SK-N-SH treated with all-trans-retinoic acid at 6 μM for 48 hours (cell line): ENCODE measurements at regions not wholly inside any gene's neighbourhood (a gene's known extent, or its start where the extent isn't known, plus 50 kb on each side); places are given as distances from the start of the nearest gene placed in this dataset.

Experiments
- BACH2 ChIP-seq: fragments of 250-450 bp; sonication (Bioruptor Pico); IDR thresholded peaks from 2 replicates; pipeline ENCODE4 v1.9.0; 2021; ENCODE audit warnings: mild to moderate bottlenecking, borderline replicate concordance
- CREB5 ChIP-seq: fragments of 250-450 bp; sonication (Bioruptor Pico); IDR thresholded peaks from 2 replicates; pipeline ENCODE4 v1.5.1; 2020; ENCODE audit warnings: low read depth, mild to moderate bottlenecking, moderate library complexity
- PATZ1 ChIP-seq: fragments of 250-450 bp; sonication (Bioruptor Pico); IDR thresholded peaks from 2 replicates; pipeline ENCODE4 v1.8.0; 2020; ENCODE audit warnings: mild to moderate bottlenecking, moderate library complexity, borderline replicate concordance
- PPARA ChIP-seq: fragments of 250-450 bp; sonication (Bioruptor Pico); IDR thresholded peaks from 2 replicates; pipeline ENCODE4 v1.5.0; 2020; ENCODE audit warnings: mild to moderate bottlenecking, borderline replicate concordance
- SNAI2 ChIP-seq: fragments of 250-450 bp; sonication (Bioruptor Pico); IDR thresholded peaks from 2 replicates; pipeline ENCODE4 v1.5.0; 2020; ENCODE audit warnings: mild to moderate bottlenecking, moderate library complexity
- TOX ChIP-seq: fragments of 250-450 bp; sonication (Bioruptor Pico); IDR thresholded peaks from 2 replicates; pipeline ENCODE4 v1.8.0; 2021; ENCODE audit warnings: mild to moderate bottlenecking, moderate library complexity, borderline replicate concordance
- ZFP3 ChIP-seq: fragments of 250-450 bp; sonication (Bioruptor Pico); IDR thresholded peaks from 2 replicates; pipeline ENCODE4 v1.5.0; 2020; ENCODE audit warnings: mild to moderate bottlenecking, moderate library complexity
- ZFP30 ChIP-seq: fragments of 450-650 bp; formaldehyde crosslinking; IDR thresholded peaks from 2 replicates; pipeline ENCODE4 v1.5.0; 2022; ENCODE audit warnings: mild to moderate bottlenecking, moderate library complexity
- ZNF8 ChIP-seq: fragments of 450-650 bp; formaldehyde crosslinking; IDR thresholded peaks from 2 replicates; pipeline ENCODE4 v1.5.0; 2020; ENCODE audit warnings: mild to moderate bottlenecking, moderate library complexity

- TF ChIP-seq ZFP3 (CRISPR knock-in tag), result no peak
- no peak for TF ChIP-seq ZFP30 (CRISPR knock-in tag)
- TF ChIP-seq ZNF8 (CRISPR knock-in tag), result no peak
- no peak for TF ChIP-seq PATZ1 (CRISPR knock-in tag)
- no peak for TF ChIP-seq SNAI2 (CRISPR knock-in tag)
- TF ChIP-seq PPARA, result no peak
- TF ChIP-seq CREB5 (CRISPR knock-in tag), result no peak
- TF ChIP-seq TOX (CRISPR knock-in tag), result no peak
- no peak for TF ChIP-seq BACH2 (CRISPR knock-in tag)
Measured at GRCh38 chr4:114137984-114138383, 158.5 kb upstream of the ARSJ start.
